HFFc6 (cell line): ENCODE measurements at regions not wholly inside any gene's neighbourhood (a gene's known extent, or its start where the extent isn't known, plus 50 kb on each side); places are given as distances from the start of the nearest gene placed in this dataset.
A peak's percentile ranks its signal among the peaks of the same experiment; 100 is the strongest.

Source experiments
- DNase-seq: peaks from one replicate; pipeline ENCODE4 v3.0.0-alpha.2; 2018
- H3K27ac Mint-ChIP-seq: 2 replicates; pipeline ENCODE4 v1.8.0; 2020; ENCODE audit warnings: mild to moderate bottlenecking, mixed read lengths
- H3K27me3 Mint-ChIP-seq: 2 replicates; pipeline ENCODE4 v1.8.0; 2021; ENCODE audit warnings: mild to moderate bottlenecking, moderate library complexity, mixed read lengths; ENCODE audit not compliant: insufficient read depth
- H3K36me3 Mint-ChIP-seq: 2 replicates; pipeline ENCODE4 v1.8.0; 2021; ENCODE audit warnings: low read depth, mixed read lengths
- H3K4me1 Mint-ChIP-seq: 2 replicates; pipeline ENCODE4 v1.8.0; 2020; ENCODE audit warnings: low read depth, mixed read lengths
- H3K4me3 Mint-ChIP-seq: 2 replicates; pipeline ENCODE4 v1.8.0; 2020; ENCODE audit warnings: mild to moderate bottlenecking, moderate library complexity, mixed read lengths
- H3K9me3 Mint-ChIP-seq: 2 replicates; pipeline ENCODE4 v1.8.0; 2020; ENCODE audit warnings: mild to moderate bottlenecking, mixed read lengths
- TF ChIP-seq, protein P1 (sequence below): fragments of 200-600 bp; sonication (generic); IDR thresholded peaks from 2 replicates; pipeline ENCODE4 v1.5.0; 2021; ENCODE audit warnings: antibody characterized with exemption, mild to moderate bottlenecking

DNA sequence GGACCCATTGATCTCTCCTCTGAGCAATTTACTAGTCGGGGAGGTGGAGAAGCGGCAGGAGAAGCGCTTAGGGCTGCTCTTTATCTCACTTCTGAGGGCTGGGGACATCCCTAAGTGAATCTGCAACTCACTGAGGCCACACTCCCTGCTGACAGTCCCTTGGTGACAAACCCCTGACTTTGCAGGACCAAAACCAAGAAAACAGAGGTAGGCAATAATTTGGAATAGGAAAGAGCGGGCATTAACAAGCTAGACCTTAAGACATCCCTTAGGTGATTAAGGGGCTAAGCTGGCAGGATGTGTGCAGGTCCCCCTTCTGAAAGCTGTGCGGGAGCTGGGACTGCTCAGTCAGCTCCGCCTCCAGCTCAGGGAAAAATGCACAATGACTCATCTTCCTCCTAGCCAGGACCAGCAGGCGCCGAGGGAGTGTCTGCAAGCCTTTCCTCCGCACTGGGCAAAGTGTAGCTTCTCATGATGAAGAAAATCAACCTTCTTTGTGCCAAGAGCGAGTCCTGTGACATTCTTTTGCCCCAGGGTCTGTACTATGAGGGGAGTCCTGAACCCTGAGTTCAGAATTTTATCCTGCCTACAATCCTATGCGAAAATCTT, 63.3 kb downstream of the BOD1L2 start:
- Mint-ChIP-seq H3K4me3 (peak overlapping the region; percentile 33), H3K27me3 (peaks cover 1% of the 10 kb centered on the region), H3K9me3 (no peaks in the 10 kb centered on the region), H3K27ac (no peak overlapping the region), H3K36me3 (no peaks in the 10 kb centered on the region), H3K4me1 (peaks cover 25% of the 10 kb centered on the region)
- TF ChIP-seq, protein P1, sequence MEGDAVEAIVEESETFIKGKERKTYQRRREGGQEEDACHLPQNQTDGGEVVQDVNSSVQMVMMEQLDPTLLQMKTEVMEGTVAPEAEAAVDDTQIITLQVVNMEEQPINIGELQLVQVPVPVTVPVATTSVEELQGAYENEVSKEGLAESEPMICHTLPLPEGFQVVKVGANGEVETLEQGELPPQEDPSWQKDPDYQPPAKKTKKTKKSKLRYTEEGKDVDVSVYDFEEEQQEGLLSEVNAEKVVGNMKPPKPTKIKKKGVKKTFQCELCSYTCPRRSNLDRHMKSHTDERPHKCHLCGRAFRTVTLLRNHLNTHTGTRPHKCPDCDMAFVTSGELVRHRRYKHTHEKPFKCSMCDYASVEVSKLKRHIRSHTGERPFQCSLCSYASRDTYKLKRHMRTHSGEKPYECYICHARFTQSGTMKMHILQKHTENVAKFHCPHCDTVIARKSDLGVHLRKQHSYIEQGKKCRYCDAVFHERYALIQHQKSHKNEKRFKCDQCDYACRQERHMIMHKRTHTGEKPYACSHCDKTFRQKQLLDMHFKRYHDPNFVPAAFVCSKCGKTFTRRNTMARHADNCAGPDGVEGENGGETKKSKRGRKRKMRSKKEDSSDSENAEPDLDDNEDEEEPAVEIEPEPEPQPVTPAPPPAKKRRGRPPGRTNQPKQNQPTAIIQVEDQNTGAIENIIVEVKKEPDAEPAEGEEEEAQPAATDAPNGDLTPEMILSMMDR = no peak
- DNase-seq = peak; percentile 83

DNA sequence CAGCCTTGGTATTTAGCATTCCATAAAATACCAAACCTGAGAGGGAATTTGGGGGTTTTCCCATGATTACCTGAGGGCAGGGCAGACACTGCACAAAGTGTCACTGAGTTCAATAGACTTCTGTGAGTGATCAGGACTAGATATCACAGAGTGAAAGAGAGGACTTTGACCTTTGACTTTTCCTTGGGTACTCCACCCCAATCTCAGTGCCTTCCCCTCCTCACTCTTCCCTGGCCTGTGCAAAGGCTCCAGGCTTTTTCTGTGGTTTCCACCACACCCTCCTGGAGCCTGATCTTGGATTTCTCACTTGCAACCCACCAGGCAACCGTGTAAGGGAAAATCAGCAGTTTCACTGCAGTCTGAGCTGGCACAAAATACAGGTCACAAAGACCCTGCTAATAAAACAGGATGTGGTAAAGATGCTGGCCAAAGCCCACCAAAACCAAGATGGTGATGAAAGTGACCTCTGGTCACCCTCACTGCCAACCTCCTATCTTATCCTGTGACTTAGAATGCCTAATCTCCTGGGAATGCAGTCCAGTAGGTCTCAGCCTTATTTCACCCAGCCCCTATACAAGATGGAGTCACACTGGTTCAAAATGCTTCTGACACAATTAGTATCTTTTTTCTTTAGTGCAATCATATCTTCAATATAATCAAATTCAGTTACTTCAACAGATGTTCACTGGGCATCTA, 64.0 kb downstream of the BOD1L2 start:
- no peaks in the 10 kb centered on the region for H3K36me3 Mint-ChIP-seq
- 0 out of 2 replicates have a peak overlapping the region, but pooled peaks have one; percentile 33 for H3K4me3 Mint-ChIP-seq
- no peak overlapping the region for H3K27ac Mint-ChIP-seq
- TF ChIP-seq, protein P1 = no peak
- no peak for DNase-seq
- peaks cover 25% of the 10 kb centered on the region for H3K4me1 Mint-ChIP-seq
- H3K27me3 Mint-ChIP-seq = no peaks in the 10 kb centered on the region; the same call in none of the 2 replicates
- no peaks in the 10 kb centered on the region for H3K9me3 Mint-ChIP-seq

DNA sequence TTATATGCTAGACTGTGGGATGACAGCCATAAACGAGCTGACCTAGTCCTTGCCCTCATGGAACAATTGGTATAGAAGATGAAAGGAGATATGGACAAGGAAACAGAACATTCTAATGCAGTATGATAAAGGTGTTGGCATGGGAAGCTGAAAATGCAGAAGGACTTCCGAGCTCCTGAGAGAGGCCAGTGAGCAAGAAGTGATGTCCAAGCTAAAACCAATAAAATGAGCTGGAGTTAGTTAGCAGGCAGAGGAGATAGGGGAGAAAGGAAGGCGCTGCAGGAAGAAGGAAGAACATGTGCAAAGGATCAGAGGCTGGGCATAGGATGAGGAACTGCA, 64.5 kb downstream of the BOD1L2 start:
- H3K4me1 Mint-ChIP-seq = peaks cover 25% of the 10 kb centered on the region
- DNase-seq = no peak
- H3K27ac Mint-ChIP-seq = no peak overlapping the region
- TF ChIP-seq, protein P1 = no peak
- H3K36me3 Mint-ChIP-seq = no peaks in the 10 kb centered on the region
- no peak overlapping the region for H3K4me3 Mint-ChIP-seq
- no peaks in the 10 kb centered on the region for H3K9me3 Mint-ChIP-seq
- no peaks in the 10 kb centered on the region; the same call in none of the 2 replicates for H3K27me3 Mint-ChIP-seq

DNA sequence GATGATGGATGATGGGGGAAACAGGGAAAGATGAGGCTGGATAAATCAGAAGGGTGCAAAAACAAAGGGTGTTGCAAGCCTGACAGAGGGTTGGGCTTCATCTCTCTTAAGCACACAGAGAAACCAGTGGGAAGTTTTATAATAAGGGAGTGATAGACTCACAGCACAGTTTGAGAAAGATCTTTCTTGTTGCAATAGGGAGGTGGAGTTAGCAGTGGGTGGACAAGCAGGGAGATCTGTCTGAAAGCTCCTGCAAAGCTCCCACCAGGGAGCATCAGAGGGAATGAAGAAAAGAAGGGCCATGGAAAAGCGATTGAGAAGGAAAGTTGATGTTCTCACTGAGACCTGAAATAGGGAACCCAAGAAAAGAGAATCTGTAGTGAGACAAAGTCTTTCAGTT, 64.9 kb downstream of the BOD1L2 start:
- Mint-ChIP-seq H3K4me1 (peaks cover 25% of the 10 kb centered on the region), H3K4me3 (no peak overlapping the region), H3K27ac (no peak overlapping the region), H3K36me3 (no peaks in the 10 kb centered on the region), H3K9me3 (no peaks in the 10 kb centered on the region), H3K27me3 (no peaks in the 10 kb centered on the region; the same call in none of the 2 replicates)
- TF ChIP-seq, protein P1 = no peak
- no peak for DNase-seq

DNA sequence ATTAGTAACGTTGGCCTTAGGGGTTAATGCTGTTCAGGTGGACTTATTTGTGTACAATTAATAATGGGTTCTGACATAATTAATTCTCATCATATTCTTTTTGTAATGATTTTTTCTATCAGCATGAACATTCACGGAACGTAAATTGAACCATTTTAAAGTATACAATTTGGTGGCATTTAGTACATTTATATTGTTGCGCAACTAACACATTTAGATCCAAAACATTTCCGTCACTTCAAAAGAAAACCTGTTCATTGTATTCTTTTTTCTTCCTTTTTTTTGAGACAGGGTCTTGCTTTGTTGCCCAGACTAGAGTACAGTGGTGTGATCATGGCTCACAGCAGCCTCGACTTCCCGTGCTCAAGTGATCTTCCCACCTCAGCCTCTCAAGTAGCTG, 65.8 kb downstream of the BOD1L2 start:
- Mint-ChIP-seq H3K36me3 (no peaks in the 10 kb centered on the region), H3K4me1 (peaks cover 25% of the 10 kb centered on the region), H3K27me3 (no peaks in the 10 kb centered on the region; the same call in 1 of the 2 replicates), H3K9me3 (no peaks in the 10 kb centered on the region), H3K27ac (no peak overlapping the region), H3K4me3 (no peak overlapping the region)
- DNase-seq = no peak
- TF ChIP-seq, protein P1 = no peak
